GM12891 (cell line): ENCODE measurements at regions not wholly inside any gene's neighbourhood (a gene's known extent, or its start where the extent isn't known, plus 50 kb on each side); places are given as distances from the start of the nearest gene placed in this dataset.

Experiments
- PAX5 ChIP-seq: IDR thresholded peaks from 2 replicates; pipeline ENCODE4 v1.6.1; 2011; ENCODE audit warnings: low read length, moderate library complexity, mild to moderate bottlenecking; ENCODE audit not compliant: insufficient read depth, severe bottlenecking
- POLR2A ChIP-seq: IDR thresholded peaks from 2 replicates; pipeline ENCODE4 v1.6.1; 2011; ENCODE audit warnings: low read depth, low read length, control low read depth
- POLR2AphosphoS5 ChIP-seq: IDR thresholded peaks from 2 replicates; pipeline ENCODE4 v1.6.1; 2011; ENCODE audit warnings: low read depth, low read length, control low read depth
- POU2F2 ChIP-seq: IDR thresholded peaks from 2 replicates; pipeline ENCODE4 v1.6.1; 2011; ENCODE audit warnings: low read depth, mild to moderate bottlenecking, control low read depth, low read length, moderate library complexity
- SPI1 ChIP-seq: IDR thresholded peaks from 2 replicates; pipeline ENCODE4 v1.6.1; 2011; ENCODE audit warnings: low read depth, low read length, control low read depth
- TAF1 ChIP-seq: IDR thresholded peaks from 2 replicates; pipeline ENCODE4 v1.6.1; 2011; ENCODE audit warnings: low read depth, low read length, control low read depth

DNA sequence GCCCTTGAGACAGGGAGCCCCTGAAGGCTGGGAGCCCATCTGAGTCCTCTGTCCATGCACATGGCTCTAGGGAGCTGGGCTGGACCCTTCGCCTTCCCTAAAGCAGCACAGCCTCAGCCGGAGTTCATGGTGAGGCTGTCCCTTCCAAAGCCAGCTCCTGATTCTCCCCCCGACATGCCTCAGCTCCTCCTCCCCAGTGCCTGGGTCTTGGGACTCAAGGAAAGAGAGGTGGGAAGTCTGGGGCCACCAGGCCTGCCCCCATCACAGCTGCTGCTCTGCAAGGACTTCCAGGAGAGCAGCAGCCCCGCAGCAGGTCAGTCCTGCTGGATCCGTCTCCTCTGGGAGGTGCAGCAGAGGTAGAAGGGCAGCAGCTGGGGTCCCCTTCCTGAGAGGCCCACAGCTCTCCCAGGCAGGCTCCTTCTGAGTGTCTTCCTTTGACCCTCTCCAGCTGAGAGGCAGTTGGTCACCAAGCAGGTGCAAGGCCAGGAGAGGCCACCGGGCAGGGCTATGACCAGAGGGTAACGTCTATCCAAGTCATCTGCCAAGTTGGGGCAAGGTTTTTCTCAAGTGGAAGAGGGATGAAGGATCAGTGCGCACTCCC, 90.5 kb downstream of the ADRA2C start:
- TF ChIP-seq POLR2A (no peak), SPI1 (no peak), POLR2AphosphoS5 (no peak), TAF1 (no peak), PAX5 (no peak), POU2F2 (no peak)
